Neutrophil (primary cell): ENCODE measurements at regions not wholly inside any gene's neighbourhood (a gene's known extent, or its start where the extent isn't known, plus 50 kb on each side); places are given as distances from the start of the nearest gene placed in this dataset.

Source experiments
- H3K27ac ChIP-seq: fragments of 200-600 bp; sonication (generic); 2 replicates; pipeline ENCODE4 v1.5.1; 2016; ENCODE audit warnings: mild to moderate bottlenecking, moderate library complexity
- H3K27me3 ChIP-seq: fragments of 200-600 bp; sonication (generic); 2 replicates; pipeline ENCODE4 v1.6.0; 2016; ENCODE audit warnings: mild to moderate bottlenecking
- H3K36me3 ChIP-seq: fragments of 200-600 bp; sonication (generic); 2 replicates; pipeline ENCODE4 v1.5.1; 2017
- H3K4me1 ChIP-seq, 2 experiments: fragments of 200-600 bp in 1 of 2; sonication (generic) in 1 of 2; 1 replicate in 1 of 2; 2 replicates in 1 of 2; pipeline versions ENCODE4 v1.5.1 to v1.6.1; 2013 to 2016; ENCODE audit warnings: low read depth in 1 of 2, low read length in 1 of 2, mild to moderate bottlenecking in 1 of 2, moderate library complexity in 1 of 2; ENCODE audit not compliant: control insufficient read depth in 1 of 2, insufficient read depth in 1 of 2
- H3K4me3 ChIP-seq, 2 experiments: fragments of 200-600 bp in 1 of 2; sonication (generic) in 1 of 2; 1 replicate in 1 of 2; 2 replicates in 1 of 2; pipeline ENCODE4 v1.5.1; 2013 to 2016; ENCODE audit warnings: low read depth in 1 of 2, low read length in 1 of 2, mild to moderate bottlenecking in 1 of 2, moderate library complexity in 1 of 2
- H3K9me3 ChIP-seq: fragments of 200-600 bp; sonication (generic); 2 replicates; pipeline ENCODE4 v1.5.1; 2016
- CTCF ChIP-seq: fragments of 200-600 bp; sonication (generic); IDR thresholded peaks from 2 replicates; pipeline ENCODE4 v1.5.1; 2016; ENCODE audit warnings: antibody characterized with exemption

DNA sequence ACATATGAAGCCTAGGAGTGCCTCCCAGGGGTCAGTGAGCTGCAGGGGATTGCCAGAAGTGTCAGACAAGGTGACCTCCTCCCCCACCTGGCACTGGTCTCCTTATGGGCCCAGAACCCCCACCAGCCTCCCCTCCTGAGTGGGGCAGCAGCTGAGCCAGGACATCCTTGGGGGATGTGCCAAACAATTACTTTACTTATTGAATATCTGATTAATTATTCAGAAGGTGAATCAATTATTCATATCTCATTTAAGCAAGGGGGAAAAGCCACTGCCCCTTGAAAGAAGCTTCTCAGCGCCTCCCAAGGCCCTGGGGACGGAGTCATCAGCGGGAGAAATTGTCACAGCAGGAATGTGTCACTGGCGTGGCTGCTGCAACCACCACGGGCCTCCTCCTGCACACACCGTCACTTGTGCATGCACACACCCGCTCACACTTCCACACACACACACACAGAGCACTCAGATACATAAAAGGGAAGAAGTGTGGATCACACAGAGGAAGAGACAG is 123.4 kb upstream of the MAFB start:
- Histone ChIP-seq H3K27ac (no peak overlapping the region), H3K9me3 (no peaks in the 10 kb centered on the region), H3K4me1 (no peaks in the 10 kb centered on the region), H3K4me3 (no peak overlapping the region), H3K27me3 (peaks cover 23% of the 10 kb centered on the region), H3K36me3 (no peaks in the 10 kb centered on the region)
- no peak for TF ChIP-seq CTCF

GRCh38 chr20:40813029-40813431 is 124.0 kb upstream of the MAFB start:
- Histone ChIP-seq H3K27ac (no peak overlapping the region), H3K27me3 (peaks cover 17% of the 10 kb centered on the region), H3K4me3 (no peak overlapping the region), H3K9me3 (no peaks in the 10 kb centered on the region), H3K4me1 (no peaks in the 10 kb centered on the region), H3K36me3 (no peaks in the 10 kb centered on the region)
- no peak for TF ChIP-seq CTCF

DNA sequence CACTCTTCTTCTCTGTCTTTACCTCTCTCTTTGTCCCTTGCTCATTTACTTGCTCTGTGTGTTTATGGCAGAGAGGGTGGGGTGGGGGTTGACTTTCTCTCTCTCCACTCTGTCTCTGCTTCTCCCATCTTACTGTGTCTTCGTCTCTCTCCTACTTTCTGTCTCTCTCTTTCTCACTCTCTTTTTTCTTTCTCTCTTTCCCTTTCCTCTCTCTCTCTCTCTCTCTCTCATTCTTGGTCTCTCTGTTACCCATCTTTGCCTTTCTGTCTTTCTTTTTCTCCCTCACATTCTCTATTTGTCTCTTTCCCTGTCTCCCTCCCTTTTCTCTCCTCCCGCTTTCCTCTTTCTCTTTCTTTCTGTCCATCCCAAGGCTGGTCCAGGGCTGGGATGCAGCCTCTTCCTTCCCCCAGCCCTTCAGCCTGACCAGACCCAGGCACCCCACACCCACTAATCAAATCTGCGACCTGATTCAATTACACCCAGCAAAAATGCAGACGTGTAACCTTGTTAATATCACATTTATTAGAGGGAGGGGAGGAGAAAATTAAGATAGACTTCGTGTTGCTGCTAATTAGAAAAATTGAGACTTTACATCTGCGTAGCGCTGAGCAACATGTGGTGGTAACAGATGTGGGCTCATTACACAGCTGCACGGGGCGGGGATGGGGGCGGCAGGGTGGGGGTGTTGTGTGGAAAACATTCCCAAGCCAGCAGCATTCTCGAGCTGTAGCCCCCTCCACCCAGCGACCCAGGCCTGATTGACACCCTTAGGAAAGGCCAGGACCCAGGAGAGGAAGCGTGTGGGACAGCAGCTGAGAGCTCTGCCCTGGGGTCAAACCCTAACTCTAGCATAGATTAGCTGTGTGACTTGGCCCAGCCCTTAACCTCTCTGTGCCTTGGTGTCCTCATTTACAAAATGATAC is 124.9 kb upstream of the MAFB start:
- Histone ChIP-seq H3K27me3 (peaks cover 9% of the 10 kb centered on the region), H3K4me3 (no peak overlapping the region), H3K27ac (no peak overlapping the region), H3K4me1 (no peaks in the 10 kb centered on the region), H3K9me3 (no peaks in the 10 kb centered on the region), H3K36me3 (no peaks in the 10 kb centered on the region)
- no peak for TF ChIP-seq CTCF

- Histone ChIP-seq H3K4me3 (no peak overlapping the region), H3K27ac (no peak overlapping the region), H3K27me3 (peaks cover 7% of the 10 kb centered on the region), H3K36me3 (no peaks in the 10 kb centered on the region), H3K9me3 (no peaks in the 10 kb centered on the region), H3K4me1 (no peaks in the 10 kb centered on the region)
- no peak for TF ChIP-seq CTCF
These were observed 125.6 kb upstream of the MAFB start for GRCh38 chr20:40814631-40814960.

GRCh38 chr20:40815156-40816038 is 126.4 kb upstream of the MAFB start:
- no peak for TF ChIP-seq CTCF
- no peaks in the 10 kb centered on the region for H3K9me3 ChIP-seq
- H3K36me3 ChIP-seq: no peaks in the 10 kb centered on the region
- no peak overlapping the region for H3K4me3 ChIP-seq
- H3K4me1 ChIP-seq: no peaks in the 10 kb centered on the region
- H3K27ac ChIP-seq: no peak overlapping the region
- H3K27me3 ChIP-seq: peaks cover 10% of the 10 kb centered on the region
